ENCODE measurements at regions not wholly inside any gene's neighbourhood (a gene's known extent, or its start where the extent isn't known, plus 50 kb on each side); places are given as distances from the start of the nearest gene placed in this dataset.

DNA sequence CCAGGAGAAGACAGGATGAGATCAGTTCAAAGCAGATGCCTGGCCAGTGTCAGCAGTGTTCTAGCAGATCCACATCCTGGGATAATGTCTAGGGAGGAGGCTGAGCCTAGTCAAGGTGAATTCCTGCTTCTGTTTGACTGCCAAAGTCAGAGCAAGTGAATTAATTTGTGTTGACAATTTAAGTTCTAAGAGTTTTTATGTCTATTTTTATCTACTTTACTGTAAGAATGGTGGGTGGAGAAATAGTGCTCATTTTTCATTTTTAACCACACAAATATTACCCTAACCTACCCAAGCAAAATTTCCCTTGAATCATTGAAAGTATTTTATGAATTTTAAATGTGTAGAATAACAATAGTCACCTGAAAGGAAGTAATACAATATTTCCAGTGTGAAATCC, 207.6 kb upstream of the SLC10A2 start:
- Histone ChIP-seq H3K27me3 (ENCODE audit: low read length) (no peaks in the 10 kb centered on the region), H3K36me3 (ENCODE audit: insufficient read depth, low read length) (no peaks in the 10 kb centered on the region), H3K4me3 (ENCODE audit: low read length) (no peak overlapping the region), H3K27ac (ENCODE audit: low read length) (no peak overlapping the region), H3K79me2 (ENCODE audit: low read length) (no peaks in the 10 kb centered on the region), H3K9ac (ENCODE audit: low read length) (no peak overlapping the region), H2AFZ (ENCODE audit: low read length) (no peak overlapping the region), H3K9me3 (ENCODE audit: low read length) (no peaks in the 10 kb centered on the region), H4K20me1 (ENCODE audit: insufficient read depth, low read depth, low read length) (no peaks in the 10 kb centered on the region), H3K9me2 (replicated peaks; ENCODE audit: insufficient read depth, low read length) (no peaks in the 10 kb centered on the region), H3K4me2 (ENCODE audit: low read depth, low read length, poor library complexity, severe bottlenecking) (no peak overlapping the region), H3K4me1 (ENCODE audit: low read length) (no peaks in the 10 kb centered on the region)
- DNase-seq, result no peak

DNA sequence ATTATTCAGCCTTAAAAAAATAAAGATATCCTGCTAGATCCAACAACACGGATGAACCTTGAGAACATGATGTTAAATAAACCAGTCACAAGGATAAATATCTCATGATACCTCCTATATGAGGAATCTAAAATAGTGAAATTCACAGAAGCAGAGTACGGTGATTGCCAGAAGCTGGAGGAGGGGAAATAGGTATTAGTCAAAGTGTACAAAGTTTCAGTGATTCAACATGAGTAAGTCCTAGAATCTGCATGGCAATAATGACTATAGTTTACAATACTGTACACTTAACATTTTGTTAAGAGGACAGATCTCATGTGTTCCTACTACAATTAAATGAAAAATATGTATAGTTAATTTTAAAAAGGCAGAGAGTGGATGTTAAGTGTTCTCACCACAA, 206.6 kb upstream of the SLC10A2 start:
- H3K79me2 ChIP-seq (ENCODE audit: low read length), result no peaks in the 10 kb centered on the region
- H3K9me2 ChIP-seq (replicated peaks; ENCODE audit: insufficient read depth, low read length), result no peaks in the 10 kb centered on the region
- H3K9me3 ChIP-seq (ENCODE audit: low read length), result no peaks in the 10 kb centered on the region
- no peak overlapping the region for H2AFZ ChIP-seq (ENCODE audit: low read length)
- H3K27ac ChIP-seq (ENCODE audit: low read length), result no peak overlapping the region
- no peaks in the 10 kb centered on the region for H4K20me1 ChIP-seq (ENCODE audit: insufficient read depth, low read depth, low read length)
- H3K4me2 ChIP-seq (ENCODE audit: low read depth, low read length, poor library complexity, severe bottlenecking), result no peak overlapping the region
- H3K36me3 ChIP-seq (ENCODE audit: insufficient read depth, low read length), result no peaks in the 10 kb centered on the region
- H3K9ac ChIP-seq (ENCODE audit: low read length), result no peak overlapping the region
- H3K4me1 ChIP-seq (ENCODE audit: low read length), result no peaks in the 10 kb centered on the region
- no peaks in the 10 kb centered on the region for H3K27me3 ChIP-seq (ENCODE audit: low read length)
- no peak overlapping the region for H3K4me3 ChIP-seq (ENCODE audit: low read length)
- no peak for DNase-seq

GRCh38 chr13:103263448-103263847, 197.2 kb upstream of the SLC10A2 start:
- Histone ChIP-seq H3K4me2 (ENCODE audit: low read depth, low read length, poor library complexity, severe bottlenecking) (no peak overlapping the region), H3K9me3 (ENCODE audit: low read length) (peaks cover 12% of the 10 kb centered on the region), H3K36me3 (ENCODE audit: insufficient read depth, low read length) (no peaks in the 10 kb centered on the region), H3K27ac (ENCODE audit: low read length) (no peak overlapping the region), H3K79me2 (ENCODE audit: low read length) (no peaks in the 10 kb centered on the region), H3K4me1 (ENCODE audit: low read length) (no peaks in the 10 kb centered on the region), H3K9ac (ENCODE audit: low read length) (no peak overlapping the region), H4K20me1 (ENCODE audit: insufficient read depth, low read depth, low read length) (no peaks in the 10 kb centered on the region), H3K27me3 (ENCODE audit: low read length) (no peaks in the 10 kb centered on the region), H2AFZ (ENCODE audit: low read length) (no peak overlapping the region), H3K4me3 (ENCODE audit: low read length) (no peak overlapping the region), H3K9me2 (replicated peaks; ENCODE audit: insufficient read depth, low read length) (no peaks in the 10 kb centered on the region)
- no peak for DNase-seq

DNA sequence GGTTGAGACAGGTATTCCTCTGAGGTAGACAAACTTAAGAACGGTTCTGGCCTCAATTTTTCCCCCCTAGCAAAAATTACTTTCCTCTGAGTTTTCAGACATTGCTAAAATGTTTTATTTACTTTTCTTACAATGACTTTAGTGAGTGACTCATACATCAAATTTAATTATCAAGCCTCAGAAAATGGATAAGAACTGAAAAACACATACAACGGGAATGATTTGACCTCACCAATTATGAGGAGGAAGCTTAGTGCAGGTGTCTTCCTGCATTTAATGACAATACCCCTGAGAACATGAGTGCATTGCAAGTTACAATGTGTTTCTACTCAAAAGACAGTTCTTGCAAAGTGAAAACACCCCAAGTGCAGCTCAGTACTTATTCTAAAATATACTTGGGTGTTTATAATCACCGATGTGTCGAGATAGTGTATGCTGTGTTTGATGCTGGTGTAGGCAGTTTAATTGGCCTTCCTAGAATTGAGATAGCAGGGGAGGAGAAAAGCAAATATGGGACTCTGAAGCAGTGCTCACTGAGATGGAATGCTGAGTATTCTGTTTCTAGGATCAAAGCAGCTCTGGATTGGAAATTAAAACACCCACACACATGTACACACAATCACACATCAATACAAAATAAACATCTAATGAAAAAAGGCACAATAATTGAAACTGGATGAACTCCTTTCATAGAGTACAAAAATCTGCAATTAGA, 189.5 kb upstream of the SLC10A2 start:
- peaks cover 2% of the 10 kb centered on the region; the same call in 1 of the 2 replicates for H3K9me3 ChIP-seq (ENCODE audit: low read length)
- H3K9me2 ChIP-seq (replicated peaks; ENCODE audit: insufficient read depth, low read length), result no peaks in the 10 kb centered on the region
- H3K4me1 ChIP-seq (ENCODE audit: low read length), result no peaks in the 10 kb centered on the region
- no peak overlapping the region for H3K4me3 ChIP-seq (ENCODE audit: low read length)
- H3K9ac ChIP-seq (ENCODE audit: low read length), result no peak overlapping the region
- H3K79me2 ChIP-seq (ENCODE audit: low read length), result no peaks in the 10 kb centered on the region
- no peak overlapping the region for H3K4me2 ChIP-seq (ENCODE audit: low read depth, low read length, poor library complexity, severe bottlenecking)
- DNase-seq, result no peak
- H3K27ac ChIP-seq (ENCODE audit: low read length), result no peak overlapping the region
- H3K36me3 ChIP-seq (ENCODE audit: insufficient read depth, low read length), result no peaks in the 10 kb centered on the region
- no peaks in the 10 kb centered on the region for H4K20me1 ChIP-seq (ENCODE audit: insufficient read depth, low read depth, low read length)
- H3K27me3 ChIP-seq (ENCODE audit: low read length), result no peaks in the 10 kb centered on the region
- H2AFZ ChIP-seq (ENCODE audit: low read length), result no peak overlapping the region

GRCh38 chr13:103250071-103250470, 183.9 kb upstream of the SLC10A2 start:
- no peaks in the 10 kb centered on the region for H3K9me2 ChIP-seq (replicated peaks; ENCODE audit: insufficient read depth, low read length)
- no peaks in the 10 kb centered on the region; the same call in 1 of the 2 replicates for H3K27me3 ChIP-seq (ENCODE audit: low read length)
- no peak overlapping the region for H3K27ac ChIP-seq (ENCODE audit: low read length)
- 0 out of 2 replicates have a peak, but pooled peaks cover 2% of the 10 kb centered on the region for H3K9me3 ChIP-seq (ENCODE audit: low read length)
- no peak overlapping the region for H2AFZ ChIP-seq (ENCODE audit: low read length)
- H3K36me3 ChIP-seq (ENCODE audit: insufficient read depth, low read length), result no peaks in the 10 kb centered on the region
- no peak overlapping the region for H3K4me3 ChIP-seq (ENCODE audit: low read length)
- DNase-seq, result no peak
- H4K20me1 ChIP-seq (ENCODE audit: insufficient read depth, low read depth, low read length), result no peaks in the 10 kb centered on the region
- no peaks in the 10 kb centered on the region for H3K4me1 ChIP-seq (ENCODE audit: low read length)
- H3K79me2 ChIP-seq (ENCODE audit: low read length), result no peaks in the 10 kb centered on the region
- no peak overlapping the region for H3K9ac ChIP-seq (ENCODE audit: low read length)
- H3K4me2 ChIP-seq (ENCODE audit: low read depth, low read length, poor library complexity, severe bottlenecking), result no peak overlapping the region

DNA sequence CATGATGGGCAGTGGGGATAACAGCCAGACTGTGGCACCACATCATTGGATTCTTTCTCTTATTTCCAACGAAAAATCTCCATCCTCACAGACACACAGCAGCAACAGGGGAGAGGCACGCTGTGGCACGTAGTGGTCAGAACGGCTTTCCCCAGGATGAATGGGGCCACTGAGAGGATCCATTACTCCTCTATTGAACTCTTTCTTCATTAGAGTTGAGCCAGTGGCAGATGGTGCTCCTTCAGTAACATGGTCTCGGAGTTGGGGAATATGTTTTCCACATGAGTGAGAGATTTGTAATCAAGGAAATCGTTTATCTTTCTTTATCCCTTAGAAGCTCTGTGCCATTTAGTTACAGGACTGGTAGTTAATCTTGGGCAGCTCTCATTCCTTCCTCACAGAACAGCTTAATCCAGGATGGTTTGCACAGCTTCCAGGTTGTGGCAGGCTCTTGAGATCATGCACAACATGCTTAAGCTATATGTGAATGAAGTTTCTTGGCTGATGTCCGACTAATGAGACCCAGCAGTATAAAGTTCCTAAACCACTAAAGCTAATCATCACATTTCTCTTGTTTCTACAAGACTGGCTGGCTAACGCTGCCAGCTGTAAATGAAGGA, 180.5 kb upstream of the SLC10A2 start:
- Histone ChIP-seq H3K79me2 (ENCODE audit: low read length) (no peaks in the 10 kb centered on the region), H3K27me3 (ENCODE audit: low read length) (no peaks in the 10 kb centered on the region; the same call in 1 of the 2 replicates), H3K27ac (ENCODE audit: low read length) (no peak overlapping the region), H3K4me1 (ENCODE audit: low read length) (no peaks in the 10 kb centered on the region), H3K9me3 (ENCODE audit: low read length) (peaks cover 3% of the 10 kb centered on the region; the same call in 1 of the 2 replicates), H2AFZ (ENCODE audit: low read length) (no peak overlapping the region), H3K9ac (ENCODE audit: low read length) (no peak overlapping the region), H3K4me3 (ENCODE audit: low read length) (no peak overlapping the region), H3K4me2 (ENCODE audit: low read depth, low read length, poor library complexity, severe bottlenecking) (no peak overlapping the region), H4K20me1 (ENCODE audit: insufficient read depth, low read depth, low read length) (no peaks in the 10 kb centered on the region), H3K9me2 (replicated peaks; ENCODE audit: insufficient read depth, low read length) (no peaks in the 10 kb centered on the region), H3K36me3 (ENCODE audit: insufficient read depth, low read length) (no peaks in the 10 kb centered on the region)
- no peak for DNase-seq

DNA sequence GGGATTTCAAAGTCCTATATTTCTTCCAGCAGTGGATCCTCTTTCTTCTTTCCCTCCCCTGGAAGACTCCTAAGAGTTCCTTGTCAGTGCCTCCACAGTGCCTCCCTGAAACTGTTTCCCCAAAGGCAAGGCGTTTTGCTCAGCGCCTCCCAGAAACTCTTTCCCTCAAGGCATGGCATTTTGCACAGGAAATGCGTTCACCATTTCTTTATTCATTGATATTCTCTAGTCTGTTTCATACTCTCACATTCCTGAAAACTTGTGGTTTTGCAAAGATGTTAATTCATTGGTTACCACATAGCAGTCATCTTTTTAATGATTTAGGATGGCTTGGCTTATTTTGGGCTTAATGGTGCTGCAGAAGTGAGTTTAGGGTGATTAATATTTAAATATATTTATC, 177.3 kb upstream of the SLC10A2 start:
- DNase-seq, result no peak

GRCh38 chr13:103238441-103238840, 172.2 kb upstream of the SLC10A2 start:
- H3K9me2 ChIP-seq (replicated peaks; ENCODE audit: insufficient read depth, low read length), result no peaks in the 10 kb centered on the region; the same call in 1 of the 2 replicates

More for the DNA sequence above, 177.3 kb upstream of the SLC10A2 start:
- H3K9ac ChIP-seq (ENCODE audit: low read length), result no peak overlapping the region
- no peak overlapping the region for H3K4me3 ChIP-seq (ENCODE audit: low read length)
- no peaks in the 10 kb centered on the region for H3K36me3 ChIP-seq (ENCODE audit: insufficient read depth, low read length)
- no peak overlapping the region for H2AFZ ChIP-seq (ENCODE audit: low read length)
- H3K4me2 ChIP-seq (ENCODE audit: low read depth, low read length, poor library complexity, severe bottlenecking), result no peak overlapping the region
- H3K4me1 ChIP-seq (ENCODE audit: low read length), result no peaks in the 10 kb centered on the region
- no peaks in the 10 kb centered on the region; the same call in 1 of the 2 replicates for H3K27me3 ChIP-seq (ENCODE audit: low read length)
- H3K27ac ChIP-seq (ENCODE audit: low read length), result no peak overlapping the region
- H3K79me2 ChIP-seq (ENCODE audit: low read length), result no peaks in the 10 kb centered on the region
- no peaks in the 10 kb centered on the region for H3K9me2 ChIP-seq (replicated peaks; ENCODE audit: insufficient read depth, low read length)
- H3K9me3 ChIP-seq (ENCODE audit: low read length), result peaks cover 3% of the 10 kb centered on the region; the same call in 1 of the 2 replicates
- no peaks in the 10 kb centered on the region for H4K20me1 ChIP-seq (ENCODE audit: insufficient read depth, low read depth, low read length)

More at GRCh38 chr13:103238441-103238840, 172.2 kb upstream of the SLC10A2 start:
- Histone ChIP-seq H3K36me3 (ENCODE audit: insufficient read depth, low read length) (no peaks in the 10 kb centered on the region), H3K4me1 (ENCODE audit: low read length) (no peaks in the 10 kb centered on the region), H3K9me3 (ENCODE audit: low read length) (peaks cover 3% of the 10 kb centered on the region; the same call in 1 of the 2 replicates), H4K20me1 (ENCODE audit: insufficient read depth, low read depth, low read length) (no peaks in the 10 kb centered on the region), H3K27ac (ENCODE audit: low read length) (no peak overlapping the region), H3K4me3 (ENCODE audit: low read length) (no peak overlapping the region), H3K4me2 (ENCODE audit: low read depth, low read length, poor library complexity, severe bottlenecking) (no peak overlapping the region), H3K79me2 (ENCODE audit: low read length) (no peaks in the 10 kb centered on the region), H2AFZ (ENCODE audit: low read length) (no peak overlapping the region), H3K27me3 (ENCODE audit: low read length) (no peaks in the 10 kb centered on the region), H3K9ac (ENCODE audit: low read length) (no peak overlapping the region)
- no peak for DNase-seq
